HG03575 (cell line): ENCODE measurements at regions not wholly inside any gene's neighbourhood (a gene's known extent, or its start where the extent isn't known, plus 50 kb on each side); places are given as distances from the start of the nearest gene placed in this dataset.
"Not testable (repeated sequence)": the region's sequence is repeated elsewhere in the genome, so short reads cannot be mapped to it uniquely, and the experiment has no call there.

Source experiments
- ATAC-seq: cut with Tn5 transposase; IDR thresholded peaks from one replicate; pipeline ENCODE4 v1.9.1; 2021; ENCODE audit not compliant: unreplicated experiment, insufficient number of reproducible peaks, low FRiP score; ENCODE audit errors: extremely low read depth

GRCh38 chr10:3259499-3259898 lies 86.9 kb upstream of the PITRM1 start:
- no peak for ATAC-seq

- ATAC-seq: no peak
Measured at GRCh38 chr10:3258394-3258793, 85.8 kb upstream of the PITRM1 start.

GRCh38 chr10:3255616-3256015 lies 83.0 kb upstream of the PITRM1 start:
- ATAC-seq: no peak

DNA sequence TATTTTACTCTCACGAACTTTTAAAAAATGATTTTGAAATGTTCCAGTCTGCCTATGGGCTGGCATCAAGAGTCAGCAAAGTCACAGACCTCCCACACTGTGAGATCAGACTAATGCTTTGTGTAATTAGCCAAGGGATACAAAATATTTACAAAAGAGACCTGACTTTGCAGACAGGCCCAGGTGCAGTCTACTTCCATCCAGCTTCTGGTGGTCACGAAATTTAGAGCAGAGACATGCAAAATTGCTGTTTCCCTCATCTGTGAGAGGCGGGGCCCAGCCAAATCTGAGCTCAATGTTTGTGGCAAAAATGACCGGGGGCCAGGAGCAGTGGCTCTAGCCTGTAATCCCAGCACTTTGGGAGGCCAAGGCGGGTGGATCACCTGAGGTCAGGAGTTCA lies 82.5 kb upstream of the PITRM1 start:
- no peak for ATAC-seq

GRCh38 chr10:3253974-3254373 lies 81.4 kb upstream of the PITRM1 start:
- not testable (repeated sequence) for ATAC-seq

GRCh38 chr10:3251172-3251571 lies 78.6 kb upstream of the PITRM1 start:
- ATAC-seq: no peak

DNA sequence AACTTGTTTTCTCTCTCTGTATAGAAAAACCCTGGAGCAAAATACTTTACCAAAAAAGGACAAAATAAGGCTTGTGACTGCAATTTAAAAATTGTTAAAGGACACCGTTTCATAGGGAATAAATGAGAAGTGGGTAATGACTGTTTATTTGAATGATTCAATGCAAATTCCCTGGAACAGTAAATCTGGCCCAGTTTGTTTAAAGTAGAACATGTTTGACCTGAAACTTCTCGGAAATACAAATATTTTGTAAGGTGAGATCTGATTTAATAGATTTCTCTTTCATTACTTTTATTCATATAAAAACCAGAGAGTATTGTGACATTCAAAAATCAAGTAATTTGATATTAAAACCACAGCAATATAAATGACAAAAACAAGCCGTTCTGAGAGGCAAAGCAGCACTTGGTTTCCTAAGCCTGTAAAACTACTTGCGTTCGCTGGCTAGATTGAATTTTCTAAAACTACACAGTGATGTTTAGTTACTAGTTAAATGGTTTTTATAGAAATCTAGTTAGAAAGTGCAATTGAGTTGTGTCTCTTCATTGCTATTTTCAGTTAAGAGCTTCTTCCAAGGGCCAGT lies 76.8 kb upstream of the PITRM1 start:
- no peak for ATAC-seq

DNA sequence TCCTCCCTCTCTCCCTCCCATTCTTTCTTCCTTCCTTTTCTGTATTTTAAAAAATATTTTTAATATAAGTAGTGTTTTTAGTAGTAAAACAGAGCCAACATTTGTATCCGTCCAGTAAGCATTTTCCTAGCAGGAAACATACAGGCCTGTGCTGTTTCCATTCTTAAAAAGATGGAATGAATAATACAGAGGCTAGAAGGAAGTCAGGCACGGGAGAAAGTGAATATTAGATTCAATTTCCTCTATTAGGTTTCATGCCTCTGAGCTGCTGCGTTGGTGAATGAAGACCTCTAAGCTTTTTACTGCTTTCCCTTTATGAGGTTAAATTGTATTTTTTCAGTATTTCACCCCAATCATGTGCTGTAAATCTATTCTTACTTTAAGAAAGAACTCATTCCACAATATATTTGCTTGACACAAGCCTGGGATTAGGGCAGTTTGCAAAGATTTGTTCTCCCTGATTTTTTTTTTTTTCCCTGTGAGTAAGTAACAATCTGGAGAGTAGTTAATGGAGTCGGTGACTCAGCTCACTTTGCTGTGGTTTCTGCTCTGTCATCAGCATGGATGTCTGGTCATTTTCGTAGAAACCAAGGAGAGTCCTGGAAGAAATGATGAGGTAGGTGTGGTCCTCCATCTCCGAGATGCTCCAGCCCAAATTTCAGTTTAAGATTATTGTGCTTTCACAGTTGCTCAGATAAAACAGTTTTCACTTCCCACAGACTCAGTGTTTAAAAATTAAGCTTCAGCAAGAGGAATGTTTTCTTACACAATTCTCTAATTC lies 76.1 kb upstream of the PITRM1 start:
- no peak for ATAC-seq

- ATAC-seq: no peak
Measured at GRCh38 chr10:3245395-3245794, 72.8 kb upstream of the PITRM1 start.

DNA sequence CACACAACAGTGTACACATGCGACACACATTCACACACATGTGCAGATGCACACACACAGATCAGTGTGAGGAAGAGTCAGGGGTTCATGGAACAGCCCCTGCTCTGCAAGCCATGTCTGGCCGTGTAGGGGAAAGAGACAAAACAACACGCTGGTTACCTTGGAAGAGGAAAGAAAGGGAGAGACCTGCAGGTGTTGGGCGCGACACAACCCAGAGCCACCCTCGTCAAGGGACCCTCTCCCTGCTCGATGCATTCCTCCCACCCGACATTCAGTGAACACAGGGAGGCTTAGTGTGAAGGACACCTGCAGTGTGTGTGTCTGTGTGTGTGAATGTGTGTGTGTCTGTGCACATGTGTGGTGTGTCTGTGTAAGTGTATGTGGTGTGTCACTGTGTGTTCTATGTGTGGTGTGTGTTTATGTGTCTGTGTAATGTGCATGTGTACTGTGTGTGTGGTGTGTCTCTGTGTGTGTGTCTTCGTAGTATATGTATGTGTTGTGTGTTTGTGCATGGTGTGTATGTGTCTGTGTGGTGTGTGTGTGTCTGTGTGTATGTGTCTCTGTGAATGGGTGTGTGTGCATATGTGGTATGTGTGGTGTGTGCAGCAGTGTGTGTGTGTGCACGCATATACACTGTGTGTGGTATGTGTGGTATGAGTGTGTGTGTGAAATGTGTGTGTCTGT lies 69.5 kb upstream of the PITRM1 start:
- ATAC-seq: no peak

DNA sequence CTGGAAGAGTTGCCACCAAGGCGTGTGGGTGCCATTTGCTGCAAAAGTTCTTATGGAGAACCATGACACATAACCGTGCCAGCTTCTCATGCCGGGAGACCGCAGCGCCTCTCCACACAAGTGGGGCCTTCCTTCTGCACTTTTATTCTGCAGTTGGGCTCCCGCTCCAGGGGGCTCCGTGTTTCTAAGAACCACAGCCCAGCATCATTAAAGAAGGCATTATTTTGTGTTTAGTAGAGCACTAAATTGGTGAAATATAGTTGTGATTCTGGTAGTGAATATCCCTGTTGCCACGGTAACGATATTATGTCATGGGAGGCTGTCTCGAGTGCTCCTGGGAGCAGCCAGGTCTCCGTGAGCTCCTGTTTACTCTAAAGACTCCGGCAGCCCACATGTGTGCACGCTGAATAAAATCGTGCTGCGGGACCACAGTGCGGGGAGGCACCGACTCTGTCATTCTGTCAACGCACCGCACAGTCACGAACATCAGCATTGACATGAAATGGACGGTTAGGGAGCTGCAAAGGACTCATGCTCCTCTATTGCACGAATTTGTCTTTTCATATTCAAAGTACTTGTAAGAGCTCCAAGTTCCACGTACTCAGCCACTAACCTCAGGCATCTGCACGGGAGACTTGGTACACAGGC lies 68.8 kb upstream of the PITRM1 start:
- no peak for ATAC-seq

DNA sequence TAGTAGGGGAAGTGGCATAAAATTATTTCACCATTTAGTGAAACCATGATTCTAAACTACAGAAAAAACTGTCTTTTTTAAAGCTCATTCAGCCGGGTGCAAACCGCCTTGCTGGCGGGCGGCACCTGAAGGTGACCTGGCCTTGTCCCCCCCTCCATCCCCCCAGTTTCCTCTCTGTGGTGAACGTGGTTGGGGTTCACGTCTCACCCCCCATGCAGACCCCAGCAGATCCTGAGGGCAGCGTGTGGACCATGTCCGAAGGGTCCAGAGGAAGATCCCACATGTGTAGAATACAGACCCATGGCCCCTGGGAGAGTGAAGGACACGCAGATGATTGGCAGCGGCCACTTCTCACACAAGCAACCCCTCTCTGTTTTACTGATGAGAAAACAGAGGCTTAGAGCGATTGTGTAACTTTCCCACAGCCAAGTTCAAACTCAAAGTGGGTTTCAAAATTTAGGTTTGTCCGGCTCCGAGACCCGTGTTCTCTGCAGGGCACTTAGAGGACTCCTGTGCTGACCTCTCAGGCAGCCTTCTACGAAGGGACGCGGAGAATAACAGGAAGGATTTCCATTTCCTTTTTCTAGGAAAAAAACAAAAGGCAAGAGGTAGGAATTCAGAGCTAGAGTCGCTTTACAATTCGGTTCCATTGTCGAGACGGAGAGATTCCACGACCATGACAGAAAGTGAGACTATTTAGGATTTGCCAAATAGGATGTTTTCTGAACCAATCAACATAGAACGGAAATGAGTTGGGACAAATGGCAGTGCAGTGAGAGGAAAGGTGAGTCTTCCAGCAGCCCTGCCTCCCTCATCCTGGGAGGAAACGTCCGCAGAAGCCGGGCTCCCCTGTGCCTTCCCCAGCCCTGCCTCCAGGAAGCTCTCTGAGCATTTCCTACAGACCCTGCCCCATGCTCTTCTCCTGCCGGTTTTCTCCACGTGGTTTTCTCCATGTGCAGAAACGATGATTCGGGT lies 67.6 kb upstream of the PITRM1 start:
- ATAC-seq: no peak

DNA sequence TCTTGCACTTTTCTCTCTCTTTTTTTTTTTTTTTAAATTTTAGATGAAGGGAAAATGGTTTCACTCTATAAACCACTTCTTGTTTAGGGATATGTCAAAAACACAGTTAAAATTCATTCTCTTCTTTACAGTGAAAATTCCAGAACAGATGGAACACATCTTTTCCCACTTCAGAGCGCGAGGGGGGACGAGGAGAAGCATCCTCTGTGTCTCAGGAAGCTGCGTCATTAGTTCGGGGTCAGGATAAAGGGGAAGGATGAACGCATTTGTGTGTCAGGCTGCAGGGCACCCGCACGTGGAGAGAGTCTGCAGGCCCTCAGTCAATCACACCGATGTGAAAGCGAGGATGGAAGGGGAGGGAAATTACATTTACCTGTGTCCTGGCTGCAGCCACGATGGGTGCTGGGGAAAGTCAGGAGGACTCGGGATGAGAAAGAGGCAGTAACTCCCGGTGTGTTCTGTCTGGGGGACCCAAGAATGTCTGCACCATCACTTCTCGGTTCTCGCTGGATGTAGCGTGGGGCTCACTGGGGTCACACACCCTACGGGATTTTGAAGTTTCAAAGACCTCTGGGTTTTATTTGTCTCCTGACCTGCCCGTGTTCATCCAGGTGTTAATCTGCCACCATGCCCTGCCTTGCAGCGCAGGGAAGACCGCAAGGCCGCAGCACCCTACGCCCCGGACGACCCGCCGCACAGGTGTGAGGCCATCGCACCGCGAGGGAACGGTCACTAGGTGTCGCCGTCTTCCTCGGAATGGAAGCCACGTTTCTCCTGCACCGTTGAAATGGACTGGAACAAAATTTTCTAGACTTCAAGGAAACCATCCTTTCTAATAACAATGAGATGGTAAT lies 66.7 kb upstream of the PITRM1 start:
- no peak for ATAC-seq

DNA sequence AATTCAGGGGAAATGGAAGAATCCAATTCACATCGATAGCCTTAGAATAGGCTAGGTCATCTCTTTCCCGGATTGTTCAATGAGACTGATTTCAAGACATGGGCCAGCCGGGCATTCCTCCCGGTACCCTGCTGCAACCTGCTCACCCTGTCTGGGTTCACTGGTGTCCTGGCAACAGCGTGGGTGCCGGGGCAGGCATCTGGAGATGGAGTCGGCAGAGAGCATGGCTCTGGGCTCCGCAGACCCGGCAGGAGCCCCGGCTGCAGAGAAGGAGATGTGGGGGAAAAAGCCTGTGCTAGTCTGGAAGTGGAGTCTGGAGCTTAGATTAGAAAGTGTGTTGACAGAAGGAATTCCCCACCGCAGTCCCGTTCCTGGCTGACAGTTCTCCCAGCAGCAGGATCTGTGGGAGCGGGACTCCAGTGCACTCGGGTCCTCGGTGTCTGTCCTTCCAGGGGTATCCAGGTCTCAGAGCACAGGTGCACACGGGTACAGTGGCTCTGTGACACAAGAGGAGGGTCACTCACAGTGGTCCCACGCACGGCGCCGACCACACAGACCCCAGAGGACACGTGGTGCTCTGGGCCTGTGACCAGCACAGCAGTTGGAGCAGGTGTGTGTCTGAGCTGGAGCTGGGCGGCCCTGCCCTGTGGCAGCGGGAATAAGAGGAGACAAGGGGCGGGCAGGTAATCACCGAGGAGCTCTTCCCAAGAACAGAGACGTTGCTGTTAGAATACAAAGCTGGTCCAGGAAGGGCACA lies 65.7 kb upstream of the PITRM1 start:
- ATAC-seq: no peak

DNA sequence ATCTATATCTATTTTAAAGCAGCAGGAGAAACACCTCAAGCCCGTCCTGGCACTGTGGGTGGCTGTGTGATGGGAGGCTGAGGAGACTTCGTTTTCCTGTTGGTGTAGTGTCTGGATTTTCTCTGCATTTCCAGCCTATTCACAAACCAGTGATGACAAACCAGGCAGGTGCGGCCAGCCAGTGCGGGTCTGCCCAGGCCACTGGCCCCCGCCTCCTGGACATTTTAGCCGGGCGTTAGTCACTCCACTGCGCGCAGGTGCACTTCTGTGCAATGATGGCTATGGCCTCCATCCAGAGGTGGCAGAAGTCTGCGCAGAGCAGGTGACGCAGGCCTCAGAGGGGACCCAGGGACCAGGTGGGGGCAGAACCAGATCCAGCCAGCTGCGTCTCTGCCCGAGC lies 64.9 kb upstream of the PITRM1 start:
- no peak for ATAC-seq

- ATAC-seq: no peak
Measured at GRCh38 chr10:3236644-3237404, 64.2 kb upstream of the PITRM1 start.
